ENCODE measurements at regions not wholly inside any gene's neighbourhood (a gene's known extent, or its start where the extent isn't known, plus 50 kb on each side); places are given as distances from the start of the nearest gene placed in this dataset.

DNA sequence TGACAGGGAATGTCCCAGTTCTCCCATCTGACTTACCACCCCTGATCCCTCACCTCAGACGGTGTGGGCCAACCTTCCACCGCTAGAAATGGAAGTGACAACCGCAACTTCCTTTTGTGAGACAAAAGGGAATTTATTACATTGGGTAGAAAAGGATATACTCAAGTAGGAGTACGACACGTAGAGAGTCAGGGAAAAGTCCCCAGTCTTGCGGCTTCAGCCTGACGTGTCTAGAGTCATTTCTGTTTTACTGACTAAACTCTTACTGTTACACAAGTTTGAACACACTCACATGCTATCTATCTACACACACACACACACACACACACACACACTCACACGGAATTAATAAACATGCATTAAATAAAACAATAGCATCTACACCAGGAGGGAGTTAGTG, 178.9 kb downstream of the COPRS start (continued):
- TF ChIP-seq GTF2F1 (IDR thresholded peaks at IDR 0.05; ENCODE audit: borderline replicate concordance, low read depth, low read length): no peak

DNA sequence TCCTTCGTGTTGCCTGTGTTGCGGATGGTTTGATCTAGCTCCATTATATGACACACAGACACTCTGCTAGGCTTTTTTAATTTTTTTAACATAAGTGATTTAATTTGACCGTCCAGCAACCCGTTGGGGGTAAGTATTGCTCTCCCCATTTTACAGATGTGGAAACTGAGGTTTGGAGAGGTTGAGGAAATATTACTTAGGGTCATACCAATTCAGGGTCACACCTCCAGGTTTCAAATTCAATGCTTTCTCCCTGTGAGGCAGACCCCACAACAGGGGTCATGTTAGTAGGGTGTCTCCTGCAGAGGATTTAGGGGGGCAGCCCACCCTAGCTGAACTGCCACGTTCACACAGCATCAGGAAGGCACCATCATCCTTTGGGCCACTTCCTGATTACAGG, 179.4 kb downstream of the COPRS start:
- Histone ChIP-seq H2BK15ac (ENCODE audit: low read length) (no peak overlapping the region), H3K27me3 (replicated peaks in 1 of 4; ENCODE audit: control insufficient read depth in 3 of 4, extremely low read depth in 1 of 4, insufficient read depth in 3 of 4, low read length in 3 of 4) (no peaks in the 10 kb centered on the region), H3K27ac (ENCODE audit: low read depth, low read length) (no peak overlapping the region), H2AK5ac (ENCODE audit: low read depth, low read length) (no peak overlapping the region), H3K79me2 (ENCODE audit: control insufficient read depth in 1 of 2, insufficient read depth in 2 of 2, low read length in 2 of 2) (no peaks in the 10 kb centered on the region), H3K18ac (ENCODE audit: extremely low read depth, low read length) (no peak overlapping the region), H2BK12ac (ENCODE audit: low read depth, low read length) (no peak overlapping the region), H3K4me2 (ENCODE audit: insufficient read depth in 1 of 2, low read depth in 2 of 2, low read length in 2 of 2) (no peak overlapping the region), H2AFZ (ENCODE audit: low read length) (no peak overlapping the region; the same call in 1 of the 2 replicates), H3K56ac (replicated peaks; ENCODE audit: insufficient read length, low read depth, low read length) (no peak overlapping the region), H2BK5ac (ENCODE audit: low read depth, low read length) (no peak overlapping the region), H3K9ac (replicated peaks in 1 of 4; ENCODE audit: extremely low read depth in 1 of 4, low read depth in 3 of 4, low read length in 3 of 4) (no peak overlapping the region), H3K14ac (ENCODE audit: insufficient read length) (no peak overlapping the region), H4K20me1 (replicated peaks in 1 of 2; ENCODE audit: control insufficient read depth in 1 of 2, insufficient read depth in 2 of 2, low read length in 2 of 2) (no peaks in the 10 kb centered on the region), H4K5ac (ENCODE audit: insufficient read length, low read depth, low read length) (no peak overlapping the region), H3K36me3 (ENCODE audit: control insufficient read depth in 2 of 4, insufficient read depth in 4 of 4, low read length in 3 of 4) (no peaks in the 10 kb centered on the region), H2BK120ac (replicated peaks; ENCODE audit: low read depth, low read length) (no peak overlapping the region), H4K91ac (replicated peaks; ENCODE audit: insufficient read length, low read length) (no peak overlapping the region), H3K4ac (replicated peaks; ENCODE audit: insufficient read length, low read depth, low read length) (no peak overlapping the region), H4K8ac (ENCODE audit: extremely low read depth, insufficient read depth, low read length) (peak overlapping the region; percentile 62; the same call in 1 of the 2 replicates), H3K4me1 (replicated peaks in 1 of 4; ENCODE audit: control insufficient read depth in 3 of 4, insufficient read depth in 4 of 4, low read length in 3 of 4) (no peaks in the 10 kb centered on the region), H3K4me3 (ENCODE audit: extremely low read depth in 1 of 4, insufficient read depth in 2 of 4, low read depth in 3 of 4, low read length in 4 of 4) (no peak overlapping the region), H3K23me2 (ENCODE audit: low read depth, low read length) (no peaks in the 10 kb centered on the region; the same call in 1 of the 2 replicates), H3K79me1 (ENCODE audit: low read depth, low read length) (no peaks in the 10 kb centered on the region), H3K23ac (ENCODE audit: insufficient read length) (no peak overlapping the region), H3K9me3 (ENCODE audit: insufficient read depth in 2 of 2, low read depth in 1 of 2, low read length in 1 of 2) (no peaks in the 10 kb centered on the region), H2BK20ac (ENCODE audit: low read length) (no peak overlapping the region)
- POLR2A ChIA-PET (ENCODE audit: partially characterized antibody): no interaction called here
- no peak for DNase-seq (ENCODE audit: low read depth in 1 of 2, low spot score in 2 of 2)
- TF ChIP-seq EP300 (IDR thresholded peaks at IDR 0.05; ENCODE audit: borderline replicate concordance in 1 of 2, low read depth in 2 of 2, low read length in 2 of 2) (no peak), TCF12 (IDR thresholded peaks at IDR 0.05; ENCODE audit: low read depth, low read length) (no peak), HDAC6 (IDR thresholded peaks at IDR 0.05; ENCODE audit: low read depth, low read length) (no peak), RXRA (IDR thresholded peaks at IDR 0.05; ENCODE audit: insufficient read depth, low read depth, low read length) (no peak), SIN3A (conservative IDR thresholded peaks at IDR 0.05 in 1 of 2, IDR thresholded peaks at IDR 0.05 in 1 of 2; ENCODE audit: low read depth in 1 of 2, low read length in 2 of 2) (no peak), CHD1 (IDR thresholded peaks at IDR 0.05; ENCODE audit: low read depth, low read length) (no peak), SAP30 (IDR thresholded peaks at IDR 0.05; ENCODE audit: insufficient read depth, insufficient replicate concordance, low read length) (no peak), BCL11A (IDR thresholded peaks at IDR 0.05; ENCODE audit: low read depth in 2 of 2, low read length in 2 of 2) (no peak), GABPA (IDR thresholded peaks at IDR 0.05; ENCODE audit: borderline replicate concordance, insufficient read depth, low read length) (no peak), ZNF274 (IDR thresholded peaks at IDR 0.05; ENCODE audit: borderline replicate concordance, extremely low read depth, low read length) (no peak), TAF1 (IDR thresholded peaks at IDR 0.05; ENCODE audit: low read depth, low read length) (no peak), CTBP2 (IDR thresholded peaks at IDR 0.05; ENCODE audit: borderline replicate concordance, insufficient read depth, insufficient read length, low read length) (no peak)
- WGBS, 2 experiments (ENCODE audit: extremely low coverage in 1 of 2, insufficient coverage in 1 of 2, insufficient read length in 1 of 2, insufficient replicate concordance in 2 of 2, low coverage in 1 of 2, low lambda C conversion rate in 2 of 2, missing lambda C conversion rate in 1 of 2): 97% methylated on average over 5 of the region's 5 CpGs; no CpG with 5 or more reads in 1 of the 2 experiments
- CTCF ChIA-PET (ENCODE audit: partially characterized antibody): no interaction called here
- no peak for FAIRE-seq

All from H1 (cell line).